GM13976 (cell line): ENCODE measurements at regions not wholly inside any gene's neighbourhood (a gene's known extent, or its start where the extent isn't known, plus 50 kb on each side); places are given as distances from the start of the nearest gene placed in this dataset.

Experiments used
- DNase-seq: peaks from one replicate; pipeline ENCODE4 v3.0.0; 2012; ENCODE audit warnings: low spot score
- in situ Hi-C: fragments of 300-500 bp; cut with MboI; formaldehyde crosslinking; loops from one replicate; pipeline ENCODE4 v1.12.0; 2022; ENCODE audit warnings: low sequenced_read_pairs, mixed read lengths, inconsistent platforms; ENCODE audit not compliant: unreplicated experiment
- TF ChIP-seq, protein P1 (sequence below): IDR thresholded peaks from 2 replicates; pipeline ENCODE4 v1.5.1; 2012; ENCODE audit warnings: borderline replicate concordance, mild to moderate bottlenecking; ENCODE audit not compliant: insufficient read depth; ENCODE audit errors: extremely low read depth, missing control alignments, control extremely low read depth

DNA sequence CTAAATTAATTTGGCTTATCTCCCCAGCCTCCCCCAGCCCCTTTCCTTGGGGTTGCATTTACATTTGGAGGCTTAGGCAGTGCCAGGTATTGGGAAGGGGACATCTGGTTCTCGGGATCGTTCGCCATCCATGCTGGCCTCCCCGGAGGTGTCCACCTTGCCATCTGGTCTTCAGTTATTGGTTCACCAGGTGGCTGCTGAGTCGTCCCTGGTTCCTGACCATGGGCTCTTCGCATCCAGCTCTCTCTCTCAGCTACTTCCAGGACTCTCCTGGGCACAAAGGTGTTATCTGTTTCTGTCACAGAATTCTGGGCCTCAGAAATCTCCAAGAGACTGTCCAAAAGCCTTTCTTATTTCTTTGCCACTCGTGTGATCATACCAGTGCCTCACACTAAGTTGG, 75.4 kb upstream of the SCOC start:
- TF ChIP-seq, protein P1, sequence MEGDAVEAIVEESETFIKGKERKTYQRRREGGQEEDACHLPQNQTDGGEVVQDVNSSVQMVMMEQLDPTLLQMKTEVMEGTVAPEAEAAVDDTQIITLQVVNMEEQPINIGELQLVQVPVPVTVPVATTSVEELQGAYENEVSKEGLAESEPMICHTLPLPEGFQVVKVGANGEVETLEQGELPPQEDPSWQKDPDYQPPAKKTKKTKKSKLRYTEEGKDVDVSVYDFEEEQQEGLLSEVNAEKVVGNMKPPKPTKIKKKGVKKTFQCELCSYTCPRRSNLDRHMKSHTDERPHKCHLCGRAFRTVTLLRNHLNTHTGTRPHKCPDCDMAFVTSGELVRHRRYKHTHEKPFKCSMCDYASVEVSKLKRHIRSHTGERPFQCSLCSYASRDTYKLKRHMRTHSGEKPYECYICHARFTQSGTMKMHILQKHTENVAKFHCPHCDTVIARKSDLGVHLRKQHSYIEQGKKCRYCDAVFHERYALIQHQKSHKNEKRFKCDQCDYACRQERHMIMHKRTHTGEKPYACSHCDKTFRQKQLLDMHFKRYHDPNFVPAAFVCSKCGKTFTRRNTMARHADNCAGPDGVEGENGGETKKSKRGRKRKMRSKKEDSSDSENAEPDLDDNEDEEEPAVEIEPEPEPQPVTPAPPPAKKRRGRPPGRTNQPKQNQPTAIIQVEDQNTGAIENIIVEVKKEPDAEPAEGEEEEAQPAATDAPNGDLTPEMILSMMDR, result no peak
- DNase-seq, result no peak
- in situ Hi-C loops, result no loop called here

- in situ Hi-C loops, result no loop called here
- no peak for DNase-seq
- TF ChIP-seq, protein P1, result no peak
Measured at GRCh38 chr4:140297221-140297570, 76.2 kb upstream of the SCOC start.

- in situ Hi-C loops, result no loop called here
- TF ChIP-seq, protein P1, result no peak
- DNase-seq, result no peak
Measured at GRCh38 chr4:140296335-140297220, 76.9 kb upstream of the SCOC start.

DNA sequence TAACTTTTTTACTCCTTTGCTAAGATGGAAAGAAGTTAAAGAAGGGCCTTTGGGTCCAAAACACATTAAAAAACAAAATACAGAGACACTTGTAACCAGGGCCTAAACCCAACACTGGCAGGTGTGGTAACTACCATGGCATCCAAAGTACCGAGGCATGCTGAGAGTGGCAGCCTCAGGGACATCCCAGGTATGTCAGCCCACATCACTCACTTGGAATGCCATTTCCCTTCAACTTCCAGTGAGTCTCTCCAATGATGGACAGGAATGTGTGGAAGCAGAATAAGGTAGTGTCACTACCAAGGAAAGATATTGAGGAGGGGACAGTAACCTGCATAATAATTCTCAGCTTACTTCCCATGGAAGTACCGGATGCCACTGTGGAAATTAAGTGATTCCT, 79.5 kb upstream of the SCOC start:
- in situ Hi-C loops, result no loop called here
- no peak for DNase-seq

DNA sequence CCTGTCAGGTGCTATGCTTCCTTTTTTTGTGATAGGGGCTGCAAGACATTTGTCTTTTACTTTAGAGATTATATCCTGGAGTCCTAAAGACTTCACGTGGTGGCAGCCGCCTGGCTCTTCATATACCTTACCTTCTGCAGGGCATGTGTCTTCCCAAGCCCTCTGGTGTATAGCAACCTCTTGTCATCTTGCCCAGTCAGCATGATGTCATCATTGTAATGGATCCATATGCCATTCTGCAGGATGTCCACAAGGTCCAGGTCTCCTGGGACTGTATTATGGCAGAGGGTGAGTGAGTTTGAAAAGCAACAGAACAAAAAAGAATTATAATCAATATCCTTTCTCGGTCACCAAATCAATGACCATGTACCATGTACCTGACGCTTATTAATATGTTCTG, 82.2 kb upstream of the SCOC start:
- TF ChIP-seq, protein P1, result no peak
- no peak for DNase-seq
- in situ Hi-C loops, result no loop called here

More for the DNA sequence above, 79.5 kb upstream of the SCOC start:
- TF ChIP-seq, protein P1, result no peak

DNA sequence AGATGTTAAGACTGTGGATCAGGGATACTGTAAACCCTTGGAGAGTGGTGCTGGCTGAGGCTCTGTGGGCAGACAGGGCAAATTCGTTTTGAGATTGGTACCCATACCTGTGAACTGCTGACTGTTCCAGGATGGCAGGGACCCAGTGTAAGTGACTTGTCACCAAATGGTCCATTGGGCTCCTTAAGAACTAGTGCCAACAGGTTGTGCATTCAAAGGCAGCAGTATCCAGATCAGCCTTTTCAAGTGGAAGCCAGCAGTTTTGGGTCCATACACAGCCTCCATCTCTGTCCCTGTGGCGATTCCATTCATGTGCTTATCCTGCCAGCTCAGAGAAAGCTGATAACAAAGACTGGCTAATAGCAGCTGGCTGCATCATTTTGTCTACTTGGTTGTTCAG, 84.0 kb upstream of the SCOC start:
- TF ChIP-seq, protein P1, result no peak
- no peak for DNase-seq
- in situ Hi-C loops, result no loop called here

DNA sequence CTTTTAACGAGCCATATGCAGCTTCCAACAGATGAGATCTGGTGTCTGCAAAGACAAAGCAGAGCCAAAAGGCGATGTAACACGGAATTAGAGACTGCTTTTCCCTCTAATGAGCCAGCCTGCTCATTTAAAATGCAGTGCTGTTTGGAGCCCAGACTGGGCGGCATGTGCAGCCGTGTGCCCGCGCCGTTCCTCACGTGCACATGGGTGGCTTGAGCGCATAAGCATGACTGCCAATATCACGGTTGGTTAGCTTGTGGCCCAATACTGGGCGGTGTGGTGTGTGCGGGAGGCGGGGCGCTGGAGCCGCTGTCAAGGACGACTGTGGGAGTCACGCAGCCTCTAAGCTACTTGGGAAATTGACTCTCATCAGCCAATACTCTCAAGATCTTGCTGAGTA, 87.0 kb upstream of the SCOC start:
- DNase-seq, result no peak
- in situ Hi-C loops, result no loop called here
- TF ChIP-seq, protein P1, result no peak
